ENCODE measurements at regions not wholly inside any gene's neighbourhood (a gene's known extent, or its start where the extent isn't known, plus 50 kb on each side); places are given as distances from the start of the nearest gene placed in this dataset.

GRCh38 chr4:187883049-187883448 lies 112.5 kb upstream of the ZFP42 start:
- H3K9me3 ChIP-seq (ENCODE audit: insufficient read depth in 2 of 2, low read depth in 1 of 2, low read length in 1 of 2) = no peaks in the 10 kb centered on the region
- H2AFZ ChIP-seq (ENCODE audit: low read length) = no peak overlapping the region
- no peak overlapping the region for H2BK120ac ChIP-seq (replicated peaks; ENCODE audit: low read depth, low read length)
- H3K4me1 ChIP-seq (replicated peaks in 1 of 4; ENCODE audit: control insufficient read depth in 3 of 4, insufficient read depth in 4 of 4, low read length in 3 of 4) = peaks cover 0 to 6% (median 2%) of the 10 kb centered on the region in 4 experiments; a peak in 4 of 7 replicates
- no peak overlapping the region for H4K91ac ChIP-seq (replicated peaks; ENCODE audit: insufficient read length, low read length)
- no peaks in the 10 kb centered on the region for H3K23me2 ChIP-seq (ENCODE audit: low read depth, low read length)
- 63% methylated on average over 2 of the region's 2 CpGs; no CpG with 5 or more reads in 1 of the 2 experiments for WGBS, 2 experiments (ENCODE audit: extremely low coverage in 1 of 2, insufficient coverage in 1 of 2, insufficient read length in 1 of 2, insufficient replicate concordance in 2 of 2, low coverage in 1 of 2, low lambda C conversion rate in 2 of 2, missing lambda C conversion rate in 1 of 2)
- no peak overlapping the region for H2BK12ac ChIP-seq (ENCODE audit: low read depth, low read length)
- no peak overlapping the region for H3K18ac ChIP-seq (ENCODE audit: extremely low read depth, low read length)
- no peak overlapping the region for H2BK5ac ChIP-seq (ENCODE audit: low read depth, low read length)
- H3K27ac ChIP-seq (ENCODE audit: low read depth, low read length) = no peak overlapping the region
- no peak overlapping the region for H3K4me2 ChIP-seq (ENCODE audit: insufficient read depth in 1 of 2, low read depth in 2 of 2, low read length in 2 of 2)
- H3K36me3 ChIP-seq (ENCODE audit: control insufficient read depth in 2 of 4, insufficient read depth in 4 of 4, low read length in 3 of 4) = no peaks in the 10 kb centered on the region
- FAIRE-seq = no peak
- no peaks in the 10 kb centered on the region for H3K79me2 ChIP-seq (ENCODE audit: control insufficient read depth in 1 of 2, insufficient read depth in 2 of 2, low read length in 2 of 2)
- H2BK15ac ChIP-seq (ENCODE audit: low read length) = no peak overlapping the region
- no peak overlapping the region for H3K4ac ChIP-seq (replicated peaks; ENCODE audit: insufficient read length, low read depth, low read length)
- ChIA-PET POLR2A (ENCODE audit: partially characterized antibody) (no interaction called here), CTCF (ENCODE audit: partially characterized antibody) (interaction anchor here (0.8 to 1.9 kb wide), 3 partner anchors 15 to 277 kb away, joined by 3 to 5 read pairs (median 3); no protein-coding TSS in a partner anchor)
- no peaks in the 10 kb centered on the region for H3K27me3 ChIP-seq (replicated peaks in 1 of 4; ENCODE audit: control insufficient read depth in 3 of 4, extremely low read depth in 1 of 4, insufficient read depth in 3 of 4, low read length in 3 of 4)
- DNase-seq (ENCODE audit: low read depth in 1 of 2, low spot score in 2 of 2) = no peak
- no peak overlapping the region for H3K23ac ChIP-seq (ENCODE audit: insufficient read length)
- no peak overlapping the region for H3K4me3 ChIP-seq (ENCODE audit: extremely low read depth in 1 of 4, insufficient read depth in 2 of 4, low read depth in 3 of 4, low read length in 4 of 4)
- no peak overlapping the region for H3K56ac ChIP-seq (replicated peaks; ENCODE audit: insufficient read length, low read depth, low read length)
- no peak overlapping the region for H3K9ac ChIP-seq (replicated peaks in 1 of 4; ENCODE audit: extremely low read depth in 1 of 4, low read depth in 3 of 4, low read length in 3 of 4)
- no peak overlapping the region for H3K14ac ChIP-seq (ENCODE audit: insufficient read length)
- no peak overlapping the region for H2AK5ac ChIP-seq (ENCODE audit: low read depth, low read length)
- H4K8ac ChIP-seq (ENCODE audit: extremely low read depth, insufficient read depth, low read length) = no peak overlapping the region
- H2BK20ac ChIP-seq (ENCODE audit: low read length) = no peak overlapping the region
- no peaks in the 10 kb centered on the region for H4K20me1 ChIP-seq (replicated peaks in 1 of 2; ENCODE audit: control insufficient read depth in 1 of 2, insufficient read depth in 2 of 2, low read length in 2 of 2)
- H3K79me1 ChIP-seq (ENCODE audit: low read depth, low read length) = no peaks in the 10 kb centered on the region
- H4K5ac ChIP-seq (ENCODE audit: insufficient read length, low read depth, low read length) = no peak overlapping the region
- no peak for TF ChIP-seq RFX5 (IDR thresholded peaks at IDR 0.05; ENCODE audit: borderline replicate concordance, low read depth, low read length)
- TF ChIP-seq SUZ12 (IDR thresholded peaks at IDR 0.05; ENCODE audit: low read length) = no peak
- TF ChIP-seq TBP (IDR thresholded peaks at IDR 0.05; ENCODE audit: low read depth, low read length) = no peak
- TF ChIP-seq CHD1 (IDR thresholded peaks at IDR 0.05; ENCODE audit: low read depth, low read length) = no peak
- TF ChIP-seq MAX (IDR thresholded peaks at IDR 0.05) = no peak
- TF ChIP-seq SP1 (IDR thresholded peaks at IDR 0.05; ENCODE audit: low read depth, low read length) = no peak
- TF ChIP-seq TAF7 (optimal IDR thresholded peaks at IDR 0.05; ENCODE audit: borderline replicate concordance, low read depth, low read length) = no peak
- TF ChIP-seq GTF2F1 (IDR thresholded peaks at IDR 0.05; ENCODE audit: borderline replicate concordance, low read depth, low read length) = no peak
- TF ChIP-seq BCL11A (IDR thresholded peaks at IDR 0.05; ENCODE audit: low read depth in 2 of 2, low read length in 2 of 2) = no peak
- no peak for TF ChIP-seq FOSL1 (IDR thresholded peaks at IDR 0.05; ENCODE audit: insufficient read depth, low read depth, low read length)
- no peak for TF ChIP-seq KDM5A (IDR thresholded peaks at IDR 0.05; ENCODE audit: low read length)
- TF ChIP-seq ATF2 (IDR thresholded peaks at IDR 0.05; ENCODE audit: low read length) = no peak
- TF ChIP-seq MAFK (IDR thresholded peaks at IDR 0.05; ENCODE audit: low read depth, low read length) = no peak

All from H1 (cell line).